HG03457 (cell line): ENCODE measurements at regions not wholly inside any gene's neighbourhood (a gene's known extent, or its start where the extent isn't known, plus 50 kb on each side); places are given as distances from the start of the nearest gene placed in this dataset.
"Not testable (repeated sequence)": the region's sequence is repeated elsewhere in the genome, so short reads cannot be mapped to it uniquely, and the experiment has no call there.

Source experiments
- ATAC-seq: cut with Tn5 transposase; IDR thresholded peaks from one replicate; pipeline ENCODE4 v1.9.1; 2021; ENCODE audit warnings: moderate number of reproducible peaks; ENCODE audit not compliant: unreplicated experiment

DNA sequence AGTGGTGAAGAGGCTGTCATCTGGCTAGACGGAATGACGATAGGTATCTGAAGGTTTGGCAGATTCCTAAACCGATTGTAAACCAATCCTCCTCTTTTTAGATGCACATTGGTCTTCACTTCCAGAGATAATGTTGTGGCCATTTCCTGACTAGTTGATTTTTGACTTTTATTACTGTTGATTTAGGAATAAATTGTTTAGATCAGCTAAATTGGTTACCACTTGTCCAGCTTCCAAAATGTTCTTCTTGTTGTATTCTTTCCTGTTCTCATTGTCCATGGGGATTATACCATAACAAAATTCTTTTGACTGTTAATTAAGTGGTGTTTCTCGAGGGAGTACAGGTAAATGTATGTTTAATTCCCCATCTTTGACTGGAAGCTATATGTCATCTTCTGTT, 119.7 kb downstream of the MACROH2A1 start:
- ATAC-seq: no peak

DNA sequence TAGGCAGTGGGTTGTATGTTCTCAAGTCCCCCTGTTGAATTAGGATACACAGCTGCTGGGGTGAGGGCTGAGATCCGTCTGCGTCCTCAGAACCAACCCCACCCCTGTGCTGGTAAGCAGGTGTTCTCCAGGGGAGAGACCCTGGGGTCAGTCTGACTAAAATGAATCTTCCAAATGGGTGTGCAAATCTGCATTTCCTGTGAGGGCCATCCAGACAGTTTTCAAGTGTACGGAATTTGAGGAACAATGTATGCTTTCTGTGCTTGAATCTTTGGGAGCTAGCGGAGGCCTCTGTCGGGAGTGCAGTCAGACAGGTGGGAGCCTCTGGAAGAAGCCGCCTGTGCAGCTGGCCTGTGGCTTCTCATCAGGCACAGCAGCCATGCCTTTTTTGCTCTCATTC, 122.9 kb downstream of the MACROH2A1 start:
- no peak for ATAC-seq

- no peak for ATAC-seq
Measured at GRCh38 chr5:135273212-135273611, 125.8 kb downstream of the MACROH2A1 start.

- ATAC-seq: no peak
Measured at GRCh38 chr5:135272311-135272805, 126.7 kb downstream of the MACROH2A1 start.

DNA sequence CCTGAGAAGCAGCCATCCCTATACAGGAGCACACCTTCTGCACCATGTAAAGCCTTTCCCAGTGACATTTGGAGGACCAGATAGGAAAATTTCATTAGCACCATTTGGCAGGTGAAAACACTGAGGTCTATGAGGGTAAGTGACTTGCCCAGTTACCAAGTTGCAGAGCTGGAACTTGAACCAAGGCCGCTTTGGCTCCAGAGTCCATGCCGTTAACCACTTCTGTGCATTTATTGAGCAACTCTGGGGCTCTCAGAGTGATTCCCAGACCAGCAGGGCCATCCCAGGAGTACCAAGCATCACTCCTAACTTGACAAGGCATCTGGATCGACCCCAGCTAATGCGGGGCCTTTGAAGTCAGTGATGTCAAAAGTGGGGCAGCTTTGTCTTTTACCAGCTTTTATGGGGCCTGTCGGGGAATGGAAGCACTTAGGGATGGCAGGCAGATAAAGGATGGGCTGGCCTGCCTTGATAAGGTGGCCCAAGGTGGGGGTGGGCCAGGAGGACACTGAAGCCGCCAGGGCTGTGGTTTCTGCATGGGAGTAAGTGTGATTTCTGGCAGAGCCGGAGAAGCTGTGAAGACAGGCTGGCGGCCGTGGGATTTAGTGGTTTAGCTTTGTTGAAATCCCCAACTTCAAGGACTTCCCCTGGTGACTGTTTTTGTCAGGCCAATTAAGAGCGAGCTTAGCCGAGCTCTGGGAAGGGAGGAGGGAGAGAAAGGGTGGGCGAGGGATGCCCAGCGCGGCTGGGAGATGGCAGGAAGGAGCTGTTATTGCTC, 127.3 kb downstream of the MACROH2A1 start:
- no peak for ATAC-seq

DNA sequence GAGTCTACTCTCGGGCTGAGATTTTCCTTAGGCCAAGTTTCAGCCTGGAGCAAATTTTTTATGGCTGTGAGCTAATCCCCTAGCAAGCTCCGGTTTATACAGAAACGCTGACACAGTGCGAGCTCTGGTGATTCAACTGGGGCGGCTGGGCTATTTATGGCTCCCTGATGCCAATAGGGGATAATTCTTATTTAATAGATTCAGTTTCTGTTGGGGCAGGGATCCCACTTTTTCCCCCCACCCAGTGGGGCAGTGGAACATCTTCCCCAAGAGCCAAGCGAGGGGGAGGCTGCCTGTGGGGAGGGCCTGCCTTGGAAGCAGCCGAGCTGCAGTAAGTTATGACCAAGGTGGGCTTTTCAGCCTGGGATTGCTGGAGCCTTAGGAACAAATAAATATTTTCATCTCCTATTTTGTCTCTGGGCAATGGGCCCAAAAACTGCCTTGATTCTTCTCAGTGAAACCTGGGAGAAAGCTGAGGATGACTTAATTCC, 129.1 kb downstream of the MACROH2A1 start:
- ATAC-seq: no peak

- ATAC-seq: no peak
Measured at GRCh38 chr5:135269199-135269598, 129.8 kb downstream of the MACROH2A1 start.

DNA sequence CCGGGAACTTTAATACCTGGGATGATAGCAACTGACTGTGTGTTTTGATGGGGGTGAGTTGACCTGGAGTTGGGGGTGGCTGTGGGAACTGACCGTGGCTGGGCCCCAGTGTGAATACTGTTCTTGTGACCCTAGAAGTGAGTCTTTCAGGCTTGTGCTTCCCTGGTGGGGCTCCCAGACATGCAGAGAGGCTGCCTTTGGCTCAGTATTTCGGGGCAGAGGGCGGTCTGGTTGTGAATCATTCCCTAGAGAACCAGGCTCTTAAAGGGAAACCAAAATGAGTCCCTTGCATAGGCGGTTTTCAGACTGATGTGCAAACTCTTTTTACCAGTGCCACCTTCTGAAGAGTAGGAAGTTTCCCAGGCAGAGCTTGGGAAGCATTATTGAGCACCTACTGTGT, 132.1 kb downstream of the MACROH2A1 start:
- no peak for ATAC-seq

DNA sequence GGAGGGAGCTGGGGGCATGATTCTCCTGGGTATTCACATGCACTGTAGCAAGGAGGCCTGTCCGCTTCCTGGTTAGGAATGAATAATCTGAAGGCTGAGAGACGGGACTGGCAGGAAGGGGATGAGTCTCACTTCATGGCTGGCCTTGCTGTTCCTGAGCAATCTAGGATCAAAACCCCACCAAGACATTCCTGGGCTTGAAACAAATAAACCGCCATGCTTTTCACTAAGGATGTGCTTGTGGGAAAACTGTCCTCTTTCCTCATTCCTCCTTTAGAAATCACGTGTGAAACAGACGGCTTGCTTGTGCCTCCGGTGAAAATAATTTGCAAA, 132.8 kb downstream of the MACROH2A1 start:
- no peak for ATAC-seq

GRCh38 chr5:135265497-135266302, 133.3 kb downstream of the MACROH2A1 start:
- no peak for ATAC-seq

- no peak for ATAC-seq
Measured at GRCh38 chr5:135264451-135265440, 134.3 kb downstream of the MACROH2A1 start.

- no peak for ATAC-seq
Measured at GRCh38 chr5:135263022-135263668, 135.9 kb downstream of the MACROH2A1 start.

- ATAC-seq: no peak
Measured at GRCh38 chr5:135262364-135262763, 136.7 kb downstream of the MACROH2A1 start.

DNA sequence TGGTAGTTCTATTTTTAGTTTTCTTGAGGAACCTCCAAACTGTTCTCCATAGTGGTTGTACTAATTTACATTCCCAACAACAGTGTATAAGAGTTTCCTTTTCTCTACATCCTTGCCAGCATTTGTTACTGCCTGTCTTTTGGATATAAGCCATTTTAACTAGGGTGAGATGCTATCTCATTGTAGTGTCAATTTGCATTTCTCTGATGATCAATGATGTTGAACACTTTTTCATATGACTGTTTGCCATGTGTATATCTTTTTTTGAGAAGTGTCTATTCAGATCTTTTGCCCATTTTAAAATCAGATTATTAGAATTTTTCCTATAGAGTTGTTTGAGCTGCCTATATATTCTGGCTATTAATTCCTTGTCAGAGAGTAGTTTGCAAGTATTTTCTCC, 138.9 kb downstream of the MACROH2A1 start:
- not testable (repeated sequence) for ATAC-seq

DNA sequence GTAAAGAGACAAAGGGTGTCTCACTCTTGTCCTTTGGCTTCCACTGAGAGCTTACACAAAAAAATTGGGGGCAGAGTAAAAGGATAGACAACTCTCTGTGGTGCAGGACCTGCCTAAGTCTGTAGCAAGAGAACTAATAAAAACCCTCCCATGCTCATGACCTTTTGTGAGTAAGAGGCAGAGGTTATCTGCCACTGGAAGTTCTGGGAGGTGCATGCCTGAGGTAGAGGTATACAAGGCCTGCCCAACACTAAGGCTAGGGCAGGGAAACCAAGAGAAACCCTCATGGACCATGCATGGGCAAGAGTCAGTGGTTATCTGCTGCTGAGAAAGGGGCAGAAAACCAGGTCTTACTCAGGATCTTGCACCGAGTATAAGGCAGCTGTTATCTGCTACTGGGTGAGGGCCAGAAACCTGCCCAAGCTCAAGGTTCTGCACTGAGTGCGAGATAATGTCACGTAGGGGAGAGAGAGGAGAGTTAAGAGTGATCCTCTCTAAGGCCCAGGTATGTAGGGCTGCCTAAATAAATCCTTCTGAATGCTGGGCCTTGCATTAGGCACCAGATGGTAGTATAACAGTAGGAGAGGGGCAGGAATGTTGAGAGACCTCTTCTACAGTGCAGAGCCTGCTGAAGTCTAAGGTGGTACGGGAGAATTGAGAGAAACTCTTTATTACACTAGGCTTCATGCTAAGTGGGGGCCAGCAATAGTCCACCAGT, 143.4 kb downstream of the MACROH2A1 start:
- no peak for ATAC-seq

- no peak for ATAC-seq
Measured at GRCh38 chr5:135254183-135254582, 144.8 kb downstream of the MACROH2A1 start.

DNA sequence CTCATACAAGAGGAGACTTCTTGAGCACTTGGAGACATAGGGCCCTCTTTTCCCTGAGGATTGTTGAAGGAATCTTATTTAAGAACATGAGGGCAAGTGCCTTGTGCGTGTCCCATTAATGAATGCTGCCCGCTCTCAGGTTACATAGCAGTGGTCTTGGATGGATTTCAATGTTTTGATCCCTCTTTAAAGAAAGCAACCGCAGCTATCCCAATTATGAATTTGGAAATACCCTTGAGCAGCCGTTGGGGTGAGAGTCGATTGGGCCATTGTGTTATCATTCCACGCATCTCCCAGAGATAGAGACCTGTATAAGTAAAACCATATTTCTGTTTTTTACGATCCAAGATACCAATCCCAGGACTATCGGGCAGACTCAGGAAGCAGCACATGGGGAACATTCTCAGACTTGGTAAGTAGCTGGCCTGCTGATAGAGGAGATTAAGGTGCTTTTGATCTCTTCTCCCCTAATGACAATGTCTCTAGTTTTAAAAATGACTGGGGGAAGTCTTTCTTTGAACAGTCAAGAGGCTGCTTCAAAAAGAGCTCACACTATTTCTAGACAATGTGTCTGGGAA, 145.3 kb downstream of the MACROH2A1 start:
- ATAC-seq: no peak

GRCh38 chr5:135251093-135251492, 147.9 kb downstream of the MACROH2A1 start:
- no peak for ATAC-seq

DNA sequence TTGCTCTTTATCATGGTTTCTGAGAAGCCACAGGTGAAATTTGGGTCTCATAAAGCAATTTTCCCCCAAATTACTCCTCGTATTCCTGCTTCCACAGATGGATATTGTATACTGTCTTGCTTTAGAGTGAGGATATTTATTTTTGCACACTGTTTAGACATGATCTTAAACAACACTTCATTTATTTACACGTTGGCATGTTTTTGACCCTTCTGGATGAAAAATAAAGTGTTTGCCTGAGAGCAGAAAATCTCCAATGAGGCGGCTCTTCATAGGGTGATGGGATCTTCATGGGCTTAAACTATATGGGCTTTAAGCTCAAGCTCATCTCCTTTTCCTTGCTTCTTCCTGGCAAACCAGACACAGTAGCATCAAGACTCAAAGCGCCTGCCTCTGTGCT, 148.4 kb downstream of the MACROH2A1 start:
- ATAC-seq: no peak
